Testis (tissue), 2 donors: ENCODE measurements at regions not wholly inside any gene's neighbourhood (a gene's known extent, or its start where the extent isn't known, plus 50 kb on each side); places are given as distances from the start of the nearest gene placed in this dataset.

Source experiments
- DNase-seq: peaks from one replicate; pipeline ENCODE4 v3.0.0-alpha.2; 2019
- H3K27ac ChIP-seq, 2 donors: fragments of 200-600 bp; sonication (generic); one replicate each; pipeline ENCODE4 v1.5.1; 2019
- H3K27me3 ChIP-seq: fragments of 200-600 bp; sonication (generic); one replicate; pipeline ENCODE4 v1.5.1; 2019
- H3K36me3 ChIP-seq: fragments of 200-600 bp; sonication (generic); one replicate; pipeline ENCODE4 v1.5.1; 2017; ENCODE audit warnings: low read depth; ENCODE audit errors: missing control alignments
- H3K4me1 ChIP-seq: fragments of 200-600 bp; sonication (generic); one replicate; pipeline ENCODE4 v1.5.1; 2019
- H3K4me3 ChIP-seq, 2 donors: fragments of 200-600 bp; sonication (generic); one replicate each; pipeline ENCODE4 v1.5.1; 2017 to 2019
- H3K9me3 ChIP-seq: fragments of 200-600 bp; sonication (generic); one replicate; pipeline ENCODE4 v1.5.1; 2017
- POLR2A ChIP-seq: fragments of 450-650 bp; IDR thresholded peaks from one replicate; pipeline ENCODE4 v1.6.1; 2017; ENCODE audit warnings: antibody characterized with exemption, mild to moderate bottlenecking, moderate library complexity
- WGBS, 2 donors: methylation state at CpG; one replicate each; pipeline ENCODE4 v1.1.5; 2018; 5-methylcytosine and 5-hydroxymethylcytosine counted together
- intact Hi-C: fragments of 100-400 bp; cut with DNase I; formaldehyde crosslinking; loops from one replicate; pipeline ENCODE4 v1.15.1; 2023; ENCODE audit warnings: low total_unique reads
- TF ChIP-seq, protein P1 (sequence below), 3 experiments: fragments of 450-650 bp in 2 of 3; fragments of 200-600 bp in 1 of 3; sonication (generic) in 1 of 3; IDR thresholded peaks; one replicate each; pipeline ENCODE4 v1.5.1; 2016 to 2019; ENCODE audit warnings: antibody characterized with exemption in 3 of 3, mild to moderate bottlenecking in 2 of 3, moderate library complexity in 1 of 3

DNA sequence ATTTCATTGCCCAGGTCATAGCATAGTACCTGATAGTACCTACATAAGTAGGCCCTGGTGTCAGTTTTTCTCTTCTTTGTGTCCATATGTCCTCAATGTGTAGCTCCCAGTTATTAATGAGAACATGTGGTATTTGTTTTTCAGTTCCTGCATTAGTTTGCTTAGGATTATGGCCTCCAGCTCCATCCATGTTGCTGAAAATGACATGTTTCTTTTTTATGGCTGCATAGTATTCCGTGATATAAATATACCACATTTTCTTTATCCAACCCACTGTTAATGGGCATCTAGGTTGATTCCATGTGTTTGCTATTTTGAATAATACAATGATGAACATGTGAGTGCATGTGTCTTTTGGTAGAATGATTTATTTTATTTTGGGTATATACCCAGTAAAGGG lies 641.6 kb downstream of the RFPL4B start:
- TF ChIP-seq, protein P1, sequence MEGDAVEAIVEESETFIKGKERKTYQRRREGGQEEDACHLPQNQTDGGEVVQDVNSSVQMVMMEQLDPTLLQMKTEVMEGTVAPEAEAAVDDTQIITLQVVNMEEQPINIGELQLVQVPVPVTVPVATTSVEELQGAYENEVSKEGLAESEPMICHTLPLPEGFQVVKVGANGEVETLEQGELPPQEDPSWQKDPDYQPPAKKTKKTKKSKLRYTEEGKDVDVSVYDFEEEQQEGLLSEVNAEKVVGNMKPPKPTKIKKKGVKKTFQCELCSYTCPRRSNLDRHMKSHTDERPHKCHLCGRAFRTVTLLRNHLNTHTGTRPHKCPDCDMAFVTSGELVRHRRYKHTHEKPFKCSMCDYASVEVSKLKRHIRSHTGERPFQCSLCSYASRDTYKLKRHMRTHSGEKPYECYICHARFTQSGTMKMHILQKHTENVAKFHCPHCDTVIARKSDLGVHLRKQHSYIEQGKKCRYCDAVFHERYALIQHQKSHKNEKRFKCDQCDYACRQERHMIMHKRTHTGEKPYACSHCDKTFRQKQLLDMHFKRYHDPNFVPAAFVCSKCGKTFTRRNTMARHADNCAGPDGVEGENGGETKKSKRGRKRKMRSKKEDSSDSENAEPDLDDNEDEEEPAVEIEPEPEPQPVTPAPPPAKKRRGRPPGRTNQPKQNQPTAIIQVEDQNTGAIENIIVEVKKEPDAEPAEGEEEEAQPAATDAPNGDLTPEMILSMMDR (IDR thresholded peaks at IDR 0.05) = no peak
- no peak for TF ChIP-seq POLR2A
- Histone ChIP-seq H3K27ac (no peak overlapping the region), H3K36me3 (no peaks in the 10 kb centered on the region), H3K4me3 (no peak overlapping the region), H3K27me3 (no peaks in the 10 kb centered on the region), H3K4me1 (no peaks in the 10 kb centered on the region), H3K9me3 (no peaks in the 10 kb centered on the region)
- intact Hi-C loops = no loop called here
- DNase-seq = no peak
- 96 to 100% methylated on average over 1 of the region's 1 CpG for WGBS, 2 donors

DNA sequence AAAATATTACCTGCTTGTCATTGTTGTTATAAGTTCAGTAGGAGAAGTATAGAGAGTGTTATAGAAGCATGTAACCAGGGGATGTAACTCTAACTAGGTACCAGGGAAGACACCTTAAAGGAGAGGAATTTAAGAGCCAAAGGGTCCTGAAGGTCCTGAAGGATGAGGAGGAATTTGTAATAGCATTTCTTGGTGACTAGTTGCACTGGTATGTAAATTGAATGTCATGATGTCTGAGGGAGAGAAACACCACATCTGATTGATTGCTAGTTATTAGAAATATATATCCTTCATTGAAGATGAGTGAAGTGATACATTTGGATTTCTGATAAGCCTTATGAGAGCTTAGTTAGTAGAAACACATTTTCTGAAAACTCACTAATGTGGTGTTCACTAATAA lies 643.8 kb downstream of the RFPL4B start:
- no peaks in the 10 kb centered on the region for H3K9me3 ChIP-seq
- no peaks in the 10 kb centered on the region for H3K36me3 ChIP-seq
- H3K27me3 ChIP-seq = no peaks in the 10 kb centered on the region
- no peak overlapping the region for H3K27ac ChIP-seq
- intact Hi-C loops = no loop called here
- no peaks in the 10 kb centered on the region for H3K4me1 ChIP-seq
- no peak for TF ChIP-seq POLR2A
- TF ChIP-seq, protein P1 (IDR thresholded peaks at IDR 0.05) = no peak
- H3K4me3 ChIP-seq = no peak overlapping the region
- no peak for DNase-seq

DNA sequence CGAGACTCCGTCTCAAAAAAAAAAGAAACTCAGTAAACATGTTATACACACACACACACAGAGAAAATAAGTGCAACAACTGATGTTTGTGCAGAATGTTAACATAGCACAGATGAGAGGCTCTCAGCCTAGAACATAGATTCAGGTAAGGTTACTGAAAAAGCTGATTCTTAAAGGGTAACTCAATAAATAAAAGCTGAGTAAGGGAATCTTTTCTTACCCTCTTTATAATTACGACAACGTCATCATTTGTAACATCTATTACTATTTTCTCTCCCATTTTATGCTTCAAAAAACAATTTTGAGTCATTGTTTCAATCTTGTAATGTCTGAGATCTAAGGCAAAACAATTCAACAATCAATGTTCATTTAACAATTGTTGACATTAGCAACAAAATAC lies 644.8 kb downstream of the RFPL4B start:
- Histone ChIP-seq H3K4me1 (no peaks in the 10 kb centered on the region), H3K27ac (no peak overlapping the region), H3K4me3 (no peak overlapping the region), H3K27me3 (no peaks in the 10 kb centered on the region), H3K9me3 (no peaks in the 10 kb centered on the region), H3K36me3 (no peaks in the 10 kb centered on the region)
- WGBS, 2 donors = 69 to 75% methylated on average over 4 of the region's 4 CpGs
- no peak for DNase-seq
- intact Hi-C loops = no loop called here
- TF ChIP-seq, protein P1 (IDR thresholded peaks at IDR 0.05) = no peak
- TF ChIP-seq POLR2A = no peak

DNA sequence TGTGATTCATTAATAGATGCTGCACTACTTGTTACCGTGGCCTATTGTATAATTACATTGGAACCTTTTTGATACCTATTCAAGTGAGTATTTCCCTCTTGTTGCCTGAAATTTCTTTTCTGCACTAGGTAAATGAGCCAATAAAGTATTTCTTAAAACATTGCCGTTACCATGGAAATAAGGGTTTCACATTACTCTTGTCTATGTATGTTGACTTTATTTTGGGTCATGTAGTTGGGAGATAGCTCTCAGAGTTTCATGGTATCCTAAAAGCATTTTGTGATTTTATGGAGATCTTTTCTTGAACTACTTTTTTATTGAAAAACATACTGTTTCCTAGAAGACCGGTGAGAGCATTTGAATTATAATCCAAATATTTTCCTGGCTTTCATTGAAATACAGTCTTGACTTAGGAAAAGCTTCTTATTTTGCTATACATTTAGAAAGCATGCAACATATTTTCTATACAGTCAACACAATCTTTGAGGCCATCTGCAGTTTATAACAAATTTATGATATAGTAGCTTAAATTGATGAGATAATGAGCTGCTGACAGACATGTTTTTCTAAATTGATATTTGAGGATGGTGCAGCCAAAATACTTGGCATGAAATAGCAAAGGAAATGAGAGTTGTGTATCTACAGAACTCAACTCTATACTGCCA lies 650.4 kb downstream of the RFPL4B start:
- Histone ChIP-seq H3K27me3 (no peaks in the 10 kb centered on the region), H3K4me1 (no peaks in the 10 kb centered on the region), H3K36me3 (no peaks in the 10 kb centered on the region), H3K27ac (no peak overlapping the region), H3K4me3 (no peak overlapping the region), H3K9me3 (no peaks in the 10 kb centered on the region)
- intact Hi-C loops = no loop called here
- WGBS, 2 donors = 92 to 94% methylated on average over 3 of the region's 3 CpGs
- DNase-seq = no peak
- TF ChIP-seq, protein P1 (IDR thresholded peaks at IDR 0.05) = no peak
- no peak for TF ChIP-seq POLR2A

DNA sequence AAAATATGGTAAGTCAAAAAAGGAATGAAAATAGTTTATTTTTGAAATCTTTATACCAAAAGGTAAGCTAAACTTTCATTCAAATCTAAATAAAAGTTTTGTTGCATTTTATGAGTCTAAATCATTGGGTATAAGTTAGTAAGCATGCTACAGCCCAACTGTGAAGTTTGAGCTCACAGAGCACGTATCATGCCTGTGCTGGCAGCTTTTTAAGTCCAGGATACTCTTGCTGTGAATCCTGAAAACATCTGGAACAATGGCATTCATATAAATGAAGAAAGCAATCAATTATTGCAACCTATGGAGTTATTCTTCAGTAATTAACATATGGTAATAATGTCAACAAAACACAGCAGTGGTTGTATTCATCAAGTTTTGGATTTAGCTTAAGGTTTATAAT lies 656.9 kb downstream of the RFPL4B start:
- TF ChIP-seq POLR2A = no peak
- TF ChIP-seq, protein P1 (IDR thresholded peaks at IDR 0.05) = no peak
- intact Hi-C loops = no loop called here
- no peak for DNase-seq
- Histone ChIP-seq H3K4me3 (no peak overlapping the region), H3K9me3 (no peaks in the 10 kb centered on the region), H3K27me3 (no peaks in the 10 kb centered on the region), H3K4me1 (no peaks in the 10 kb centered on the region), H3K27ac (no peak overlapping the region), H3K36me3 (no peaks in the 10 kb centered on the region)
- WGBS, 2 donors = 92 to 95% methylated on average over 1 of the region's 1 CpG
